ENCODE measurements at regions not wholly inside any gene's neighbourhood (a gene's known extent, or its start where the extent isn't known, plus 50 kb on each side); places are given as distances from the start of the nearest gene placed in this dataset.
"Not testable (repeated sequence)": the region's sequence is repeated elsewhere in the genome, so short reads cannot be mapped to it uniquely, and the experiment has no call there.

DNA sequence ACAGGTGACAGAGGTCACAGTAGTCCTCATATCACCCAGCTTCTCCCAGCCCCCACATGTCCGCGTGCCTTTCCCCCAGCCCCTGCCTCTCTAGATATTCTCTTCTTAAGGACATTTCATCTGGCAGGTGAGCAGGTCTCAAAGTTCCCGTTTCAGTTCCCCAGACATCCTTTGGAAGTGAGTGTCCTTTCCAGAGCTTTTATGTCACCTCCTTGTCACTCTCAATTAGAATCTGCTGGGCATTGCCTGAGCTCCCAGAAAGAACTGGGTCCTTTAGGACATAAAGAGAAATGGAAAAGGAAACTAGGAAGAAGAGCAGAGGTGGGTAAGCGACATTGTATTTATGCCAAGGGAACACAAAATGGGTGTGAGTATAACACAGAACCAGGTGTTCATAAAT, 66.9 kb upstream of the CEP85L start:
- Histone ChIP-seq H3K36me3 (ENCODE audit: control insufficient read depth, insufficient read depth, low read length) (no peaks in the 10 kb centered on the region), H3K9me3 (ENCODE audit: control insufficient read depth, low read length) (no peaks in the 10 kb centered on the region), H3K4me3 (ENCODE audit: low read depth, low read length) (no peak overlapping the region), H3K4me2 (ENCODE audit: low read length) (no peak overlapping the region), H2AFZ (no peak overlapping the region), H3K27ac (no peak overlapping the region), H3K79me2 (no peaks in the 10 kb centered on the region), H3K27me3 (ENCODE audit: control insufficient read depth, insufficient read depth, low read length) (no peaks in the 10 kb centered on the region), H3K9ac (no peak overlapping the region), H3K4me1 (peaks cover 2% of the 10 kb centered on the region)
- TF ChIP-seq CTCF (IDR thresholded peaks at IDR 0.05), result no peak

DNA sequence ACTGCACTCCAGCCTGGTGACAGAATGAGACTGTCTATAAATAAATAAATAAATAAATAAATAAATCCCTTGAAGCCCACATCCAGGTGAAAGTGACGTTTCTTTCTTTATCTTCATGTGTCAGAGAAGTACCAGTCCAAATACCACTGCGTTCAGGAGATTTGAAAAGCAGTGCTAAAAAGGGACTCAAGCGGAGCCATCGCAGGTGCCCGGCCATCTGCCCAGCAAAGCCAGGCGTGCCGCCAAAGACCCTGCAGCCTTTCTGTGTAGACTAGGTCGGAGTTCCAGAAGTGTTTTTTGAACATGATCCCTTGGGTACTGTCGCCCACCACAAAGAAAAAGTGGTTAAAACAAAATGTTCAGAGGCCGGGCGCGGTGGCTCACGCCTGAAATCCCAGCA, 65.7 kb upstream of the CEP85L start:
- Histone ChIP-seq H3K4me3 (ENCODE audit: low read depth, low read length) (no peak overlapping the region), H2AFZ (no peak overlapping the region), H3K36me3 (ENCODE audit: control insufficient read depth, insufficient read depth, low read length) (no peaks in the 10 kb centered on the region), H3K4me2 (ENCODE audit: low read length) (no peak overlapping the region), H3K27me3 (ENCODE audit: control insufficient read depth, insufficient read depth, low read length) (no peaks in the 10 kb centered on the region), H3K9me3 (ENCODE audit: control insufficient read depth, low read length) (no peaks in the 10 kb centered on the region), H3K9ac (no peak overlapping the region), H3K27ac (no peak overlapping the region), H3K79me2 (no peaks in the 10 kb centered on the region), H3K4me1 (no peaks in the 10 kb centered on the region)
- no peak for TF ChIP-seq CTCF (IDR thresholded peaks at IDR 0.05)

- not testable (repeated sequence) for H3K4me2 ChIP-seq (ENCODE audit: low read length); H3K4me3 ChIP-seq (ENCODE audit: low read depth, low read length); H2AFZ ChIP-seq; H3K27ac ChIP-seq; H3K9me3 ChIP-seq (ENCODE audit: control insufficient read depth, low read length); H3K36me3 ChIP-seq (ENCODE audit: control insufficient read depth, insufficient read depth, low read length); H3K27me3 ChIP-seq (ENCODE audit: control insufficient read depth, insufficient read depth, low read length); H3K4me1 ChIP-seq; H3K9ac ChIP-seq; H3K79me2 ChIP-seq
These were observed 64.5 kb upstream of the CEP85L start for GRCh38 chr6:118715907-118716306.

GRCh38 chr6:118715376-118715775, 64.0 kb upstream of the CEP85L start:
- no peaks in the 10 kb centered on the region for H3K36me3 ChIP-seq (ENCODE audit: control insufficient read depth, insufficient read depth, low read length)
- no peak overlapping the region for H3K4me3 ChIP-seq (ENCODE audit: low read depth, low read length)
- H3K27ac ChIP-seq, result no peak overlapping the region
- H3K4me1 ChIP-seq, result no peaks in the 10 kb centered on the region
- H2AFZ ChIP-seq, result no peak overlapping the region
- H3K4me2 ChIP-seq (ENCODE audit: low read length), result no peak overlapping the region
- no peak for TF ChIP-seq CTCF (IDR thresholded peaks at IDR 0.05)
- no peaks in the 10 kb centered on the region for H3K79me2 ChIP-seq
- no peaks in the 10 kb centered on the region for H3K9me3 ChIP-seq (ENCODE audit: control insufficient read depth, low read length)
- H3K9ac ChIP-seq, result no peak overlapping the region
- H3K27me3 ChIP-seq (ENCODE audit: control insufficient read depth, insufficient read depth, low read length), result no peaks in the 10 kb centered on the region

DNA sequence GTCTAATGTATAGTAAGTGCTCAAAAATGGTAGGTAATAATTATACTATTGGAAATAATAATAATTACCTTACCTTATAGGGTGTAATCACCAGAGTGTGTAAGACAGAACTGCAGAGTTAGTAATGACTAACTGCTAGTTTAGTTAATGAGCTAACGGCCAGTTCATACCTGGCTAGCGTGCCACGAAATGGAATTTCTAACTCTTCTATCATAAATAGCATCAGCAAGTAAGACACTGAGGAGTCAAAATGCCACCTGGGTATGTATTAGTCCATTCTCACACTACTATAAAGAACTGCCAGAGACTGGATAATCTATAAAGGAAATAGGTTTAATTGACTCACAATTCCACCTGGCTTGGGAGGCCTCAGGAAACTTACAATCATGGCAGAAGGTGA, 63.4 kb upstream of the CEP85L start:
- no peaks in the 10 kb centered on the region for H3K79me2 ChIP-seq
- no peak overlapping the region for H2AFZ ChIP-seq
- no peaks in the 10 kb centered on the region for H3K9me3 ChIP-seq (ENCODE audit: control insufficient read depth, low read length)
- no peaks in the 10 kb centered on the region for H3K27me3 ChIP-seq (ENCODE audit: control insufficient read depth, insufficient read depth, low read length)
- TF ChIP-seq CTCF (IDR thresholded peaks at IDR 0.05), result no peak
- no peak overlapping the region for H3K4me3 ChIP-seq (ENCODE audit: low read depth, low read length)
- no peak overlapping the region for H3K4me2 ChIP-seq (ENCODE audit: low read length)
- no peaks in the 10 kb centered on the region for H3K36me3 ChIP-seq (ENCODE audit: control insufficient read depth, insufficient read depth, low read length)
- H3K9ac ChIP-seq, result no peak overlapping the region
- H3K27ac ChIP-seq, result no peak overlapping the region
- peaks cover 3% of the 10 kb centered on the region for H3K4me1 ChIP-seq
